Epithelial cell of prostate (primary cell): ENCODE measurements at regions not wholly inside any gene's neighbourhood (a gene's known extent, or its start where the extent isn't known, plus 50 kb on each side); places are given as distances from the start of the nearest gene placed in this dataset.
A peak's percentile ranks its signal among the peaks of the same experiment; 100 is the strongest.
"Not testable (repeated sequence)": the region's sequence is repeated elsewhere in the genome, so short reads cannot be mapped to it uniquely, and the experiment has no call there.

Source experiments
- DNase-seq: peaks from one replicate; pipeline ENCODE4 v3.0.0-alpha.2; 2011; ENCODE audit warnings: low read depth, low spot score
- H3K27ac ChIP-seq: fragments of 450-650 bp; 2 replicates; pipeline ENCODE4 v1.5.1; 2017; ENCODE audit warnings: mild to moderate bottlenecking

GRCh38 chr2:191476901-191477300, 201.0 kb upstream of the NABP1 start:
- no peak for DNase-seq
- no peak overlapping the region for H3K27ac ChIP-seq

DNA sequence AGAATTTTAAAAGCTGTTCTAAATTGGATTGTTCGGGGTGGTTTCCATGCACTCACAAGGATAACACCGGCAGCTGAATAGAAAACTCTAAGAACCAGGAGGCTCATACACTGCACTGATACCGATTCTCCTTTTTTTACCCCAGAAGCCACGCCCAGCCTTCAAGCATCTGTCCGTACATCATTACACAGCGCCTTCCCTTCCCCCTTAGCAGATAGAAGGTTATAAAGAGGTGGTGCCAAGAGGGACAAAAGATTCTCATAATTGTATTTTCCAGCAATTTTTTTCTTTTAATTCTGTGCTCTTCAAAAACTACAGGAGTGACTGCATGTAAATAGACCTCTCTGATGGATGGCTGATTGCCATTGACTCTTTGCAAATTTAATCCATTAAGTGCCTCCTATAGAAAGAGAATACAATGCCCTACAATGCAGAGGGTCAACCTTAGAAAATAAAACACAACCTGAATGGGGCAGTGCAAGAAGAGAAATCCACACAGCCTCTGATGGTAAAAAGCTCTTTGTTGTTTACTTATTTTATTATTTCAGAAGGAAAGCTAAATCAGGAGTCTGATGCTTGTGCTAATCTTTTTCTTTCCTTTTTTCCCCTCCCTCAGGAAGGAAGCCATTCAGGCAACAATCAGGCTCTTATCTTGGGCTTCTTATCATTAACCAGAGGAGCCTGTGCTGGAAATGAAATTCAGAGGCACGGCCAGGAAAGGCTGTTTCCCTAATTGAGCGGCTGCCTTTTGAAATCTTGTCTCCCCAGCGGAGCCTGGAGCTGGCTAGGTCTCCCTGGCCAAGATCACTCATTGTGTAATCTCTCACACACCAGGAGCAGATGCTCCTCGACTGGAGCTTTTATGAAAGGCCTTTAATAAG, 198.9 kb upstream of the NABP1 start:
- no peak overlapping the region for H3K27ac ChIP-seq
- no peak for DNase-seq

DNA sequence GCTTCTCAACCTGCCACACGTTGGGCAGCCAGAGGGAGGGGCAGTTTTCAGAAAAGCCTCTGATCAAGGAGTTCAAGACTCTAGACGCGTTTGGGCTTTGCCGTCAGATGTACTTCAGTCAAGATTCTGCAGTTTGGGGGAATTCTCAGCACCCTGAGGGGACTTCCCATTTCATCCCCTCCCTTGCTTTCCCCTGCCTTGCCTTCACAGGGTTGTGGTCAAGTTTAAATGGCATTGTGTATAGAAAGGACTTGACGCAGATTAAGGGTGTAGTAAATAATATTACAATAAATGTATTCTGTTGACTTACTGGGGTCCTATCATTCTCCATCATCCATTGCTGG, 198.3 kb upstream of the NABP1 start:
- no peak overlapping the region for H3K27ac ChIP-seq
- no peak for DNase-seq

DNA sequence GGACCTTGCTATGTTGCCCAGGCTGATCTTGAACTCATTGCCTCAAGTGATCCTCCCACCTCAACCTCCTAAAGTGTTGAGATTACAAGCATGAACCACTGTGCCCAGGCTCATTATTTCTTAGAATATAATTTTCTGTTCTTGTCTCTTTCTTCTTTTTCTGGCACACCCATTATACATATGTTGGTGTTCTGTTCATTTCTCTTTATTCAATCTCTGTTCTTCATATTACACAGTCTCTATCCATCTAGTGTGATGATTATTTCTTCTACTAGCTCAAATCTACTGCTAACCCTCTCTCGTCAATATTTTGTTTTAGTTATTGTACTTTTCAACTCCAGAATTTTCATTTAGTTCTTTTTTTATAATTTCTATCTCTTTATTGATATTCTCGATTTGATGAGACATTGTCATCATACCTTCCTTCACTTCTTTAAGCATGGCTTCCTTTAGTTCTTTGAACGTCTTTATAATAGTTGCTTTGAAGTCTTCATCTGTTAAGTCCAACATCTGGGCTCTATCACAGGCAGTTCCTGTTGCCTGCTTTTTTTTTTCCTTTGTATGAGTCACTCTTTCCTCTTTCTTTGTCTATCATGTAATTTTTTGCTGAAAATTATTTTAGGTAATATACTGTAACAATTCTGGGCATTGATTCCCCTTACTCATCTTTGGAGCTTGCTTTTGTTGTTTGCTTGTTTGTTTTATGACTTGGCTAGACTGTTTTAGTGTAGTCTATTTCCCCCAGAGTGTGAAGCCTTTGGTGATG, 196.4 kb upstream of the NABP1 start:
- DNase-seq = no peak
- H3K27ac ChIP-seq = no peak overlapping the region

DNA sequence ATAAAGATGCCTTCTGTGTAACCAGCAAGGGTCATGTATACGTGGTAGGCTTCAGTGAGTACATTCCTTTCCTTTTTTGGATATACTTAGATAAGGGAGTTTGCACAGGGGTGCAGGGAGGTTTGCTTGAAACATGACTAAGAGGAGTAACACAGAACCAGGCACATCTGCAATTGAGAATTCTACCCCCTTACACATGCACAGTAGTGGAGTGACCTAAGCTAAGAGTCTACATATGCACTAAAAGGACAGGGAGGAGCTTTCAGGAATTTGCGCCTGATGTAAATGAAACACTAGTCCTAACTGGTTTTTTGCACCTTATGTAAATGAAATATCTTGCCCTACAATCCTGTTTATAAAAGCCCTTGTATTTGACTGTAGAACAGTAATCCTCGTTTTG, 194.8 kb upstream of the NABP1 start:
- no peak for DNase-seq
- no peak overlapping the region for H3K27ac ChIP-seq

DNA sequence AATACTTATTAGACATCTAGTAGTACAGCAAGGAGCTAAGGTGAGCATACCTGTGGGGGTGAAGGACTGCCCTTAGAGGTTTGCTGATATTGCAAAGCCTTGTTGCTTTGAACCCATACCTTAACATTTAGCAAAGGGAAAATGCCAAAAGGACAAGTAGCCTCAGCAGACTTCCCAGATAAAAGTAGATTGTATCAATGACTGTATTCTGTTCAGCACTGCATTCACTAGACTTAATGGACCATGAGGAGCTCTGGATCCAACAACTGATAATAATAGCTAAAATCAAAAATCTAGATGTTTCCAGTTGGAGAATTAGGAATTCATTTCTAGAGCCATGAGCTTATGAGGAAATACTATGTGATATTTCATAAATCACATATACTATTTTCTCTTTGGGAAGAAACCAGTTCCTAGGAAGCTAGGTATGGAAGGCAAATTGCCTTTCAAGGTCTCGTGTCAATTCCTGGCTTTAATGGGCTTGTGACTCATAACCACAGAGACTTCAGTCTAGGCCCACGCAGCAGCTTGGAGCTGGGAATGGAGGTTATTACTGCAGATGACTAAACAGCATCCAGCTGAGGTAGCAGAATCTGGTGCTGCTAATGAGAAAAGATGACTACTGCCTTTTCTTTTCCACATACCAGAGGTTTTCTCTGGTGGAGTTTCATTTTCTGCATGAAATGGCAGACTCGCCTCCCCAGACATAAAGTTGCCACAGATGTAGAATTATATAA, 191.2 kb upstream of the NABP1 start:
- H3K27ac ChIP-seq = peak overlapping the region; percentile 68
- peak; percentile 95 for DNase-seq

DNA sequence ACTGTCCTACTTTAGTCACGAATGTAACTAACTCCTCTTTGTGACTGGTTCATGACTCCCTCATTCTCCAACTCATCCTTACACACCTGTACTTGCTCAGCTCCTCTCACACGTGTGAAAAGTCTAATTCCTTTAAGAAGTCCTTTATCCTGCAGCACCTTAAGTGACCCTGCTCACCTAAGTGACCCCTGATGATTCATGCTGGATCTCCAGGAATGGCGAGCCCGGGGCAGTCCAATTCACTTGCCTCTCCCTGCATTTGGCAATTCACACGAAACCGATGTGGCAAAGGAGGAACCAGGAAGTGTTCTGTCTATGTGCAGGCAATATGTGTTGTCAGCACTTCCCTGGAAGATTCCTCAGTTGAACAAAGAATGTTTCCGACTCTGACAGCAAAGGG, 189.8 kb upstream of the NABP1 start:
- DNase-seq = peak; percentile 63
- H3K27ac ChIP-seq = peak overlapping the region; percentile 68

DNA sequence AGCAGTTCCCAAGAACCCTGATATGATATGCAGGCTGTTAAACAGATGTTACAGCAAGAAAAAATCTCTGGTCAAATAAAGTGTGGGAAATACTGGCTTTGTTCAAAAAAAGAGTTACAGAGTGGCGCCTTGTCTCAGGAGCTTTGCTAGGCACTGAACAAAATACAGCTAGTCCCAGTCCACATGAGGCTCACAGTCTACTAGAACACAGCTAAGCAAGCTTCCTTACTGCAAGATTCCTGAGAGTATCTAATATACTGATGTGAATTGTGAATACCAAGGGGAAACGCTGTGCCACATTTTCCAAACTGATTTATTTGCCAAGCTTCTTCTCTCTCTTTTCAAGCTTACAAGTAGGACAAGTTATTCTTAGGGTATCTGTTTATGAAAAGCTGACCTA, 188.8 kb upstream of the NABP1 start:
- H3K27ac ChIP-seq = no peak overlapping the region
- DNase-seq = no peak

DNA sequence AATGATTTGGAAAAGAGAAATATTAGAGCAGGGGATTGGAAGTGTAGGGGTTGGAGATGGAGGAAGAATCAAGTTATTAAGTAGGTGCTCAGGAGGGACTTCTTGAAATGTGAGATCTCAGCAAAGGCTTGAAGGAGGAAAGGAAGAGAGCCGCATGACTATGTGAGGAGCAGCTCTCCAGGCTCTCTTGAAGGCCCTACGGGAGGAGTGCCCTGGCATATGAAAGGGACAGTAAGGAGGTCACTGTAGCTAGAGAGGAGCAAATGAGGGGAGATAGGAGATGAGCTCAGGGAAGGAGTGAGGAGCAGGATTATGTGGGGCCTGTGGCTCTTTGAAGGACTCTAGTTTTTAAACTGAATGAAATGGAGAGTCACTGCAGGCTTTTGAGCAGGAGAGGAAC, 181.1 kb upstream of the NABP1 start:
- DNase-seq = no peak
- no peak overlapping the region for H3K27ac ChIP-seq

DNA sequence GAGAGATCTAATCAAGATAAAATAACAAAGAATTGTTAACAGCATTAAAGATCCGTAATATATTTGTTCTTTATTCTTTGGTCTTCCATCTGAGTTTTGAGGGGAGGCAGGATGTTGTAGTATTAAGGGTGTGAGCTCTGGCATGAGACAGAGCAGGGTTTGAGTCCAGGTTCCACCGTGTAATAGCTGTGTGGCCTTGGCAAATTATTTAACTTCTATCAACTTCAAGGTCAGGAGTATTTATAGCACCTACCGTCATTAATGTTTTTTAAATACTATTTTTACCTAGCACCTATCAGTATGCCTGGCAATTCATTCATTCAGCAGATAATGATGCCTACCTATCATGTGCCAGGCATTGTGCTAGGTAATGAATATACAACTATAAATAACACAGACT, 180.1 kb upstream of the NABP1 start:
- H3K27ac ChIP-seq = no peak overlapping the region
- no peak for DNase-seq

DNA sequence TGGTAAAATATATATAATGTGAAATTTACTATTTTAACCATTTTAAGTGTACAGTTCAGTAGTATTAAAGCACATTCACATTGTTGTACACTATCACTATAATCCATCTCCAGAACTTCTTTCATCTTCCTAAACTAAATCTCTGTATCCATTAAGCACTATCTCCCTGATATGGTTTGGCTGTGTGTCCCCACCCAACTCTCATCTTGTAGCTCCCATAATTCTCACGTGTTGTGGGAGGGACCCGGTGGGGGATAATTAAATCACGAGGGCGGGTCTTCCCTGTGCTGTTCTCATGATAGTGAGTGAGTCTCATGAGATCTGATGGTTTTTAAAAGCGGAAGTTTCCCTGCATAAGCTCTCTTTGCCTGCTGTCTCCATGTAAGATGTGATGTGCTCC, 178.9 kb upstream of the NABP1 start:
- DNase-seq = no peak
- no peak overlapping the region for H3K27ac ChIP-seq

- DNase-seq = no peak
Measured at GRCh38 chr2:191499874-191500565, 177.9 kb upstream of the NABP1 start.

GRCh38 chr2:191500566-191500883, 177.4 kb upstream of the NABP1 start:
- no peak for DNase-seq
- H3K27ac ChIP-seq = no peak overlapping the region

More at GRCh38 chr2:191499874-191500565, 177.9 kb upstream of the NABP1 start:
- H3K27ac ChIP-seq = no peak overlapping the region

DNA sequence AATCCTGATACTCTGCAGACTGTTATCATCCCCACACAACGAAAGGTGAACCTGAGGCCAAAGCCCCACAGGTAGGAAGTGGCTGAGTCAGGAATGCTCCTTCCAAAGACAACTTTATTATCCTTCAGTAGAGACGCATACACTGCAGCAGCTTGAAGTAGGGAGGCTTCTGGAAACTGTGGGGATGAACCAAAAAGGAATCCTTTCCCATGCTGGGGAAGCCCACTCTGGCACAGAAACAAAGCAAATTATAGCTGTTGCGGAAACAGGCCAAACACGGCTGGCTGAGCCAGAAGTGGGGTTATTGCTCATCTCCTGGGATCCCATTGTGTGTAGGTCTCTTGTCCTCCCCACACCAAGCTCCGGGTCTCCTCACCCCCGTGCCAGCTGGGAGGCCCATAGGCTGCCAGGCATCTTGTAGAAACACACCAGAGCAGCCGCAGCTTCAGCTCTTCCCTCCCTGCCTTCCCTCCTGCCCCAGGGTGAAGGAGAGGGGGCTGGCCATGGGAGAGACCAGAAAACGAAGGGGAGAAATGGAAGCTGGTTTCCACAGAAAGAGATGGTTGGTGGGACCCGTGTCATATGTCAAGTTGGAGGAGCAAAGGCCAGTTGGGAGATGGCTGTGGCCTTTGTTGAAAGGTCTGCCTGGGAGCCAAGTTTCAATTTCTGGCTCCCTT, 176.9 kb upstream of the NABP1 start:
- DNase-seq = no peak
- no peak overlapping the region for H3K27ac ChIP-seq

DNA sequence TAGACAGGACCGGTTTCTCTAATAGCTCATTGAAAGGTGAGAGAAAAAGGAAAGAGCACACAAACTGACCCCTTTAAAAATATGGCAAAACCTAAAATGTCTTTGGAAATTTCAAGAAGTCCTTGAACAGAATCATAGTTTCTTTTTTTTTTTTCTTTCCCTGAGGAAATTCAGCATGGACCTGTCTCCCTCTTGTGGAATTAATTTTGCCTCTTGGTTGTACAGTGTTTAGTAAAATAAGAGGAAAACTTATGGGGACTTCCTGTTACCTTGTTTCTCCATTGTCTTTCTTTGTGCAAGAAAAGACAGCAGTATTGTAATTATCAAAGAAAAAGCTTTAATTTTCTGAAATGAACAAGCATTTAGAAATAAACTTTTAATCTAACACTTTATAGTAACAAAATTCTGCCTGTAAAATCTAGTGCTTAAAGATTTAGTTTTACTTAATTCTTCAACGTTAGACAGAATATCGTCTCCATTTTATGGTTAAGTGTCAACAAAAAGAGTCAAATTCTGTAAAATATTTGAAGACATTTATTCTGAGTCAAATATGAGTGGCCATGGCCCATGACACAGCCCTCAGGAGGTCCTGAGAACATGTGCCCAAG, 176.3 kb upstream of the NABP1 start:
- no peak for DNase-seq
- H3K27ac ChIP-seq = no peak overlapping the region

DNA sequence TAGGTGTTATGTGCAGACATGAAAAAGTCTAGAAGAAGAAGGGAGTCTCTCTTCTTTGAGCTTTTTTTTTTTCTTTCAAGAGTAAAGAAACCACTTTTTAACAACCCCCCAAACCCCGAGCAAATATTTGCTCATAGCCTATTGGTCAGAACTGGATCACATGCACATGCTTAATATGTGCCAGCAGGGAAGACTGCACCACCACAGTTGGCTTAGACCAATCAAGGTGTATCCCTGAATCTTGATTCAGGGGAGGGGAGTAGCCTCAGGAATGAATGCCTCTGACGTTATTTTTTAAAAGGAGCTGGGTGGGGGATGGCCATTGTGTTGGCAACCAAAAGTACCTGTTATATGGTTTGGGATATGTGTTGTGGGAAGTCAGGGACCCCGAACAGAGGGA, 171.4 kb upstream of the NABP1 start:
- DNase-seq = no peak
- H3K27ac ChIP-seq = no peak overlapping the region

DNA sequence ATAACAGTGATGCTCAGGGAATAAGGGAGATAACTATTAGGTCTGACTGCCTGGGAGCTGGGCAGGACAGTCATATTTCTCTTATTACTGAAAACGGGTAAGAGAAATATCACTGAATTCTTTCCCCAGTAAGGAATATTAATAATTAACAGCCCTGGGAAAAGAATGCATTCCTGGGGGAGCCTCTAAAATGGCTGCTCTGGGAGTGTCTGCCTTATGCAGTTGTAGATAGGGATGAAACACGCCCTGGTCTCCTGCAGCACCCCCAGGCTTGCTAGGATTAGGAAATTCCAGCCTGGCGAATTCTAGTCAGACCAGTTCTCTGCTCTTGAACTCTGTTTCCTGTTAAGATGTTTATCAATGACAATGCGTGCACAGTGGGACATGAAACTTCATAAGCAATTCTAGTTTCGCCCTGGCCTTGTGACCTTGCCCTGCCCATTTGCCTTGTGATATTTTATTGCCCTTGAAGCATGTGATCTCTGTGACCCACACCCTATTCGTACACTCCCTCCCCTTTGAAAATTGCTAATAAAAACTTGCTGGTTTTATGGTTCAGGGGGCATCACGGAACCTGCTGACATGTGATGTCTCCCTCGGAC, 170.6 kb upstream of the NABP1 start:
- H3K27ac ChIP-seq = peak overlapping the region; percentile 48

GRCh38 chr2:191508738-191509137, 169.2 kb upstream of the NABP1 start:
- no peak overlapping the region for H3K27ac ChIP-seq
- no peak for DNase-seq

More for the DNA sequence above, 170.6 kb upstream of the NABP1 start:
- DNase-seq = not testable (repeated sequence)

DNA sequence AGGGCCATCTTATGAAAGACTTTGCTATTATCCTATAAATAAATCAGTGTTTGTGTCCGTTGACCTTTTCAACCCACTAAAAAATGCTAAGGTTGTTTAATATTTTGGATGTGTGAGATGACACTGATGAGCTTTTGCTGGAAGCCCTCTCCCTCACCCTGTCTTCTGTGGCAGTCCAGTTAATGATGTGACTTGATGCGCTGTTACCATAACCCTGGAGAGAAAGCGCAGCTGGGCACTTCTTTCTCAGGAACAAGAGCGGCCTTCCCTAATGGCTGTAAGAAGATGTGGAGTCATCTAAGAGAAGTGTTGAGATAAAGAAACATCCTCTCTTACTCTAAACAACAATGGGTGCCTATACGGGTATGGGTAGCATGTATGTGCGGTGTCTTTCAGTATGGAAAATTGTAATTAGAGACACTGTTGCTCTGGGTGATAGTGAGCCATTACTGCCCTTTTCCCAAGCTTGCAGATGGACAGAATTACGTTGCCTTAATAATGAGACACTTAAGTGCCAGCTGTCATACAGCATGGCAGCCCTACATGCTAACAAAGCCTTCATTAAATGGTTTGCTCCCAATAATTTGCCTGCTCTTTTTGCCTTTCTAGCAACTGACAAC, 165.6 kb upstream of the NABP1 start:
- no peak overlapping the region for H3K27ac ChIP-seq
- no peak for DNase-seq
